Fibroblast of mammary gland (primary cell): ENCODE measurements at regions not wholly inside any gene's neighbourhood (a gene's known extent, or its start where the extent isn't known, plus 50 kb on each side); places are given as distances from the start of the nearest gene placed in this dataset.

Experiments
- DNase-seq: peaks from one replicate; pipeline ENCODE4 v3.0.0-alpha.2; 2010; ENCODE audit warnings: low read depth
- H3K4me3 ChIP-seq: 2 replicates; pipeline ENCODE4 v1.5.1; 2011; ENCODE audit warnings: low read depth, mild to moderate bottlenecking, low read length, moderate library complexity; ENCODE audit not compliant: control insufficient read depth
- CTCF ChIP-seq: conservative IDR thresholded peaks from 2 replicates; pipeline ENCODE4 v1.5.1; 2011; ENCODE audit warnings: low read depth, low read length, inconsistent platforms; ENCODE audit not compliant: control insufficient read depth, insufficient read depth

GRCh38 chr3:79928687-79929408 lies 161.1 kb upstream of the ROBO1 start:
- no peak for TF ChIP-seq CTCF
- H3K4me3 ChIP-seq = no peak overlapping the region
- DNase-seq = no peak

- no peak for DNase-seq
- no peak overlapping the region for H3K4me3 ChIP-seq
These were observed 158.7 kb upstream of the ROBO1 start for GRCh38 chr3:79926522-79926921.

GRCh38 chr3:79922633-79923032 lies 154.8 kb upstream of the ROBO1 start:
- no peak for TF ChIP-seq CTCF
- no peak overlapping the region for H3K4me3 ChIP-seq
- no peak for DNase-seq

More at GRCh38 chr3:79926522-79926921, 158.7 kb upstream of the ROBO1 start:
- TF ChIP-seq CTCF = no peak

- no peak for TF ChIP-seq CTCF
- DNase-seq = no peak
These were observed 149.8 kb upstream of the ROBO1 start for GRCh38 chr3:79917561-79917960.

GRCh38 chr3:79910337-79910736 lies 142.5 kb upstream of the ROBO1 start:
- no peak overlapping the region for H3K4me3 ChIP-seq
- no peak for DNase-seq
- TF ChIP-seq CTCF = no peak

More at GRCh38 chr3:79917561-79917960, 149.8 kb upstream of the ROBO1 start:
- no peak overlapping the region for H3K4me3 ChIP-seq

- DNase-seq = no peak
- TF ChIP-seq CTCF = no peak
- H3K4me3 ChIP-seq = no peak overlapping the region
These were observed 138.3 kb upstream of the ROBO1 start for GRCh38 chr3:79906106-79906505.
